Muscle of arm (tissue), 1 donor: ENCODE measurements at regions not wholly inside any gene's neighbourhood (a gene's known extent, or its start where the extent isn't known, plus 50 kb on each side); places are given as distances from the start of the nearest gene placed in this dataset.
"Not testable (repeated sequence)": the region's sequence is repeated elsewhere in the genome, so short reads cannot be mapped to it uniquely, and the experiment has no call there.

Source experiments
- DNase-seq: peaks from one replicate; pipeline ENCODE4 v3.0.0-alpha.2; 2013

DNA sequence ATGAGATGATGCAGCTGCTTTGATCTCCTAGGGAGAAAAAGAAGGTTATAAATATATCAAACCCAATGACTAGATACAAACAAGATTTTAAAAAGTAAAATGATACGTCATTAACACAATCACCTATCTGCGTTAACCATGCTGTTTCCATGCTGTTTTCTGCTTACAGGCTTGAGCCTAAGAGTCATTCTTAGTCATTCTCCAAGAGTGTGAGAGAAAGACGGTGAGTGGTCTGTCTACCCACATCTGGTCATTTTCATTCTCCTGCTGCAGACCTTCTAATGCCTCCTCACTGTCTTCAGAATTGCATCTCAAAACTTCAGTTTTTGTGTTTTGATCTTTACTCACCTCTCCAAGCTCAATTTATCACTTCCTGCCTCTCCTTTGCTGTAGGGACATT is 98.0 kb upstream of the ELMO1 start:
- DNase-seq = no peak

GRCh38 chr7:37549076-37549931 is 100.6 kb upstream of the ELMO1 start:
- DNase-seq = no peak

GRCh38 chr7:37550426-37550825 is 101.8 kb upstream of the ELMO1 start:
- DNase-seq = no peak

GRCh38 chr7:37550872-37551271 is 102.2 kb upstream of the ELMO1 start:
- no peak for DNase-seq

DNA sequence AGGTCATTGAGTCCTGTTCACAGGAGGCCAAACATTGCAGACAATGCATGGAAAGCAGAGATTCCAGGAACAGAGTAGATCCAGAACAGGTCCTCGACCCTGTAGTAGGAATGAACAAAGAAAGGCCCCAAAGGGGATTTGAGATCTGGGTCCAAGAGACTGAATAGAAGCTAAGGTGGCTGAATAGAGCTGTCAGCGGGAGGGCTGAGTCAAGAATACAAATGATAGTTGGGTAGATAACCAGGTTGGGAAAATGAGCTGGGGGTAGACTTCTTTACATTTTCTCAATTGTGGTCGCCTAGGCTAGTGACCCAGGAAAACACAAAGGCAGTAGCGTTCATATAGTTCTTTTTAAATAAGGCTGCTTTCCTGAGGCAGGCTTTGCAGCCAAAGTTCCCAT is 103.4 kb upstream of the ELMO1 start:
- no peak for DNase-seq

- not testable (repeated sequence) for DNase-seq
These were observed 103.8 kb upstream of the ELMO1 start for GRCh38 chr7:37552439-37552838.

DNA sequence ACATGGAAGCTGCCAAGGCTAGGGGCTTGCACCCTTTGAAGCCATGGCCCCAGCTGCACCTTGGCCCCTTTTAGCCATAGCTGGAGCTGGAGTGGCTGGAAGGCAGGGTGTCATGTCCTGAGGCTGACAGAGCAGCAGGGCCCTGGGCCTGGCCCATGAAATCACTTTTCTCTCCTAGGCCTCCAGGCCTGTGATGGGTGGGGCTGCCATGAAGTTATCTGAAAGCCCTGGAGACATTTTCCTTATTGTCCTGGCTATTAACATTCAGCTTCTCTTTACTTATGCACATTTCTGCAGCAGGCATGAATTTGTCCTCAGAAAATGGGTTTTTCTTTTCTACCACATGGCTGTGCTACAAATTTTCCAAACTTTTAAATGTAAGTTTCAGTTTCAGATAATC is 106.9 kb upstream of the ELMO1 start:
- DNase-seq = no peak

GRCh38 chr7:37557571-37558209 is 109.0 kb upstream of the ELMO1 start:
- DNase-seq = no peak

- DNase-seq = no peak
These were observed 109.8 kb upstream of the ELMO1 start for GRCh38 chr7:37558320-37559096.

GRCh38 chr7:37570145-37570544 is 113.4 kb upstream of the GPR141 start:
- DNase-seq = no peak

DNA sequence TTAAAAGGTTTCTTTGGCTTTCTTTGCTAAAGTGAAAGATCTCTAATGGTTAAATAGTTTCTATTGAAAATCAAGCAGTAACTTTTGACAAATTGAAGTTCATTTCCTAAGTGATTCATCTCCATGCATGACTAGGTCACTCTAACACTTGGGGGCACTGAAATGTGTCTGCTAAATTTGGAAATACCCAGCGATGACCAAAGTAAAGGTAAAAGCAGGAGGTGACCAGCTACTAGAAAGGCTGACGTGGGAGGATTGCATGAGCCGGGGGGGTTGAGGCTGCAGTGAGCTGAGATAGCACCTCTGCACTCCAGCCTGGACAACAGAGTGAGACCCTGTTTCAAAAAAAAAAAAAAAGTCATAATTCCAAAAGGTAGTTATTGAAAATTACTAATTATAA is 111.8 kb upstream of the GPR141 start:
- no peak for DNase-seq

DNA sequence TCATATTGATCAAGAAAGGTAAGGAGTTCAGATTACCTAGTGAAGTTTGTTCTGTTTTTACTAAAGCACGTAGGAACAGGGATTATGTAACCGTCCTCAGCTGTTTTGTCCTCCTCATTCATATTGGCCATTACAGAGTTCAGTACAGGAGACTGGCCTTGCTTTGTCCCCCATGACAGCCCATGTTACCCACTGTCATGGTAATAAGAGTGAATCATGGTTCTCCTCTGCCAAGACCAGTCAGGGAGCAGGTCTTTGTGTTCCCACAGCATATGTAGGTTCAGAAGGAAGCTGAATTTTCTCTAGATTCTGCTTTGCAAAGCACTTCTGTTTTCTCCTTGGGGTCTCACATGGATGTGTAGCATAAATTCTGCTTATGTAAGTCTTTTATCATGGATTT is 106.2 kb upstream of the GPR141 start:
- no peak for DNase-seq

DNA sequence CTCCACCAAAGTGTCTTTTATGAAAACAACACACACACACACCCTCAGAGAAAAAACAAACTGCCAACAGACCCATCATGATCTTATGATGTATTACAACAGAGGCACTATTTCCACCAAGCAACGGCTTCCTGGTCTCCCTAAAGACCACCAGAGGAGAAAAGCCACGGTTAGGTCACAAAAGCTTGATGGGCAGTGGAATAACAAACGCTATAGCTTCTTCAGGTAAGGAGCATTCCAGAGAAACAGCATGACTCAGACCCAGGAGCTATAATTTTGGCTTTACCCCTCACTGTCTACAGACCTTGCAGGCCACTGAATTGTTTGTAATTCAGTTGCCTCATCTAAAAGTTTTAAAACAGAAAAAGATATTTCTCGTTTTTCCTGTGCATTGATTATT is 105.7 kb upstream of the GPR141 start:
- DNase-seq = no peak

GRCh38 chr7:37578350-37578749 is 105.2 kb upstream of the GPR141 start:
- no peak for DNase-seq

DNA sequence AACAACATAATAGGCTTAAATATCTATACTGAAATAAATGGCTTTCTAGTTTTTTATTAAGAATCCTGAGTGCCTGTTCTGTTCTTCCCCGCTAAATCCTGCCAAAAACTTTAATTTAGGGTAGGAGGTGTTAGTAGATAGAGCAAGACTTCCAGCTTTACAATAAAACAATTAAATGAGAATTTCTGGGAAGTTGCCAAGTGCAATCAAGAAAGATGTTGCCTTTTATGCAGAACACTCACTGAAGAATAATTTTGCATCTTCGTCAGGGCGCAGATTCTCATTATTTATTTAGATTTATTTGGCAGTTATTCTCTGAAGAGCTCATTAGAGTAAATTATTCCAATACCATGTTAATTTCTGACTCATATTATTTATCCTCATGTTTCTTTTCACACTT is 103.2 kb upstream of the GPR141 start:
- DNase-seq = no peak

DNA sequence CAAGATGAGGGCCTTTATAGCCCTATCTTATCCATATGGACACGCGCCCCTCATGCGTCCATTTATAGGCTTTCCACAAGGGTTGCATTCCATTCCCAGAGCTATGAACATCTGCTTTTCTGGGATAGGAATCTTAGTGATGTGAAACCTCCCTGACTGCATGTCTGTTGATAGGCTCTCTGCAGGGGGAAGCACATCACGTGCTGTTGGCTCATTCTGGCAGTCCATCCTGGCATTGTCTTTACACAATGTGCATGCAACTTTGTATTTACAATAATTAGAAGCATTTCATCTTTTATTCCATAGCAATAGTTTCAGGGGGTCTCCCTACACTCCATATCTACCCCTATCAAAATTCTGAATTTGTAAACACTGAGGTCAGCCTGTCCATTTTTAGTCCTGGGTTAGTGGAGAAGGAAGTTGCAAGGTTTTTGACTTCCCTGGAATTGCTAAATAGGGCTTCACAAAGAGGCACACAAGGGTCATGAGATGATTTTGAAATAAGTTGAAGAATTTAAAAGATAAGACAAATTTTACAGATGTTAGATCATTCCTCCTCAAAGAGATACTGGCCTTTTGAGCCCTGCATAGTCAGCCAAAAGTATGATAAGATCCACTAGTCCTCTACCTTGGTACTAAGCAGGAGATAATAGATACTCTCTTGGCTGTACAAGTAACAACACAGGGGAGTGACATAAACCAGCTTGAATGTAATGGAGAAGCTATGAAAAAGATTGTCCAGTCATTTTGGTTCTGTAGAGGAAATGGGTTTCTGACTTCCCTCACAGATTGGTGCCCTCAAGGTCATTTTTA is 98.7 kb upstream of the GPR141 start:
- not testable (repeated sequence) for DNase-seq

- DNase-seq = no peak
These were observed 92.7 kb upstream of the GPR141 start for GRCh38 chr7:37590824-37591223.

DNA sequence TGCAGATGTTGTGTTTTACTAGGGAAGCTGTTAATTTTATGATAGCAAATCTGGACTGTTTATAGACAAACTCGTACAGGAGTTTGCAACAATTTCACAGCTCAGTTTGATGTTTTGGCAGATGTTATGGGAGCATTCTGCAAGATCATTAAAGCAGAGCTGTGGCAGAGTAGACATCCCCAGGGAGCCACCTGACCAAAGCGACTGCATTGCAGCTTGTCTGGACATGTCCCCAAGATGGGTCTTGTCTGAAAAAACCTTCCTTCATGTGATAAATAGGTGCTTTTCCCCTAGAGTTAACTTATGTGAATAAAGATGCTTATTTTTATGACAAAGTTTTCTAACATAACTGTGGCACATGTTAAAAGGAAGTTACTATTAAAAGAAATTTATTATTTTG is 91.2 kb upstream of the GPR141 start:
- DNase-seq = no peak

DNA sequence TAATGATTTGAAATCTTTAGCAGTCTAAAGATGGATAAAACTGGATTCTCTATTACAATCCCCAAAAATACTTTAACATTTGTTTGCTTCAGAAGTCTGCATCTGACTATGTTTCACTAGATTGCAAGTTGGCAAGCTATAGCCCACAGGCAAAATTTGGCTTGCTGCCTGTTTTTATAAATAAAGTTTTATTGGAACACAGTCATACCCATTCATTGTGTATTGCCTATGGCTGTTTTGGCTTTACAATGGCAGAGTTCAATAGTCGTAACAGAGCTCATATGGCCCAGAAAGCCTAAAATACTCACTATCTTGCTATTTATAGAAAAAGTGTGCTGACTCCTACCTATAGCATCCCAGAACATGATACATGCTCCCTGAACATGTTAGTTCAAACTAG is 89.0 kb upstream of the GPR141 start:
- DNase-seq = no peak

DNA sequence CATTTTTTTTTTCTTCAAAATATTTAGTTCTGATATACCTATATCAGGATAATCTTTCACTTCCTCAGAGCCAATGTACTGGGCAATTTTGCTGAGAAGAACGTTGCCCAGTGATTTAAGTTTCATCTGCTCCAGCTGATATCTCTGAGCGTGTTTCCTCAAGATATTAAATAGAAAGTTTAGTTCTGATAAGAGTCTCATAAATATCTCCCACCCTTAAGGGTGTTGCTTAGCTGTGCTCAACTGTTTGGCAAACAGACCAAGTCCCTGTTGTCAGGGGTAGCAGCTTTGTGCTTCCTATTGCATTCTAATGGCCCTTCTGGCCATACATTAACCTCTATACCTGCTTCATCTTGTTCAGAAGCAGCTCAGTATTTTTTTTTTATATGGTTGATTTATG is 84.7 kb upstream of the GPR141 start:
- DNase-seq = no peak

- no peak for DNase-seq
These were observed 82.2 kb upstream of the GPR141 start for GRCh38 chr7:37601321-37601720.

- DNase-seq = no peak
These were observed 79.5 kb upstream of the GPR141 start for GRCh38 chr7:37604078-37604477.
